ENCODE measurements at regions not wholly inside any gene's neighbourhood (a gene's known extent, or its start where the extent isn't known, plus 50 kb on each side); places are given as distances from the start of the nearest gene placed in this dataset.

DNA sequence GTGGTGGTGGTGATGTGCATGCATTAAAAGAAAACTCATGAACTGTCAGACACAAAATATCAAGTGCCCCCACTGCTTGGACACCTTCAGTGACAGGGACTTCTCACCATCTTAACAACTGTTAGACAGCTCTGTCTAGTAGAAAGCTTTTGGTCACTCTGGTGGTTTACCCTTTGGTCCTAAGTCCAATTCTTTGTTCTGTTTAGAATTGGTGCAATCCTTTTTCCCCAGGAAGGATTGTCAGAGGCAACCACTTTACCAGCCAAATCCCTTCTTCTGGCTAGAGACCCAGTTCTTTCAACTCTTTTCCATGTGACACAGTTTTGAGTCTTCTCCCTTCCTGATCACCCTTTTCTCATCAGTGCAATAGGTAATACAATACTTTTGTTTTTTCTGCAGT is 140.2 kb downstream of the SEC61B start:
- TF ChIP-seq, protein P1, sequence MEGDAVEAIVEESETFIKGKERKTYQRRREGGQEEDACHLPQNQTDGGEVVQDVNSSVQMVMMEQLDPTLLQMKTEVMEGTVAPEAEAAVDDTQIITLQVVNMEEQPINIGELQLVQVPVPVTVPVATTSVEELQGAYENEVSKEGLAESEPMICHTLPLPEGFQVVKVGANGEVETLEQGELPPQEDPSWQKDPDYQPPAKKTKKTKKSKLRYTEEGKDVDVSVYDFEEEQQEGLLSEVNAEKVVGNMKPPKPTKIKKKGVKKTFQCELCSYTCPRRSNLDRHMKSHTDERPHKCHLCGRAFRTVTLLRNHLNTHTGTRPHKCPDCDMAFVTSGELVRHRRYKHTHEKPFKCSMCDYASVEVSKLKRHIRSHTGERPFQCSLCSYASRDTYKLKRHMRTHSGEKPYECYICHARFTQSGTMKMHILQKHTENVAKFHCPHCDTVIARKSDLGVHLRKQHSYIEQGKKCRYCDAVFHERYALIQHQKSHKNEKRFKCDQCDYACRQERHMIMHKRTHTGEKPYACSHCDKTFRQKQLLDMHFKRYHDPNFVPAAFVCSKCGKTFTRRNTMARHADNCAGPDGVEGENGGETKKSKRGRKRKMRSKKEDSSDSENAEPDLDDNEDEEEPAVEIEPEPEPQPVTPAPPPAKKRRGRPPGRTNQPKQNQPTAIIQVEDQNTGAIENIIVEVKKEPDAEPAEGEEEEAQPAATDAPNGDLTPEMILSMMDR (conservative IDR thresholded peaks at IDR 0.05; ENCODE audit: low read depth, low read length): no peak
- no peak for TF ChIP-seq EZH2 (IDR thresholded peaks at IDR 0.05; ENCODE audit: low read length, unreplicated experiment)
- no peak for TF ChIP-seq EZH2phosphoT487 (IDR thresholded peaks at IDR 0.05; ENCODE audit: borderline replicate concordance, low read length)

Data from PC-3 (cell line).